ENCODE measurements at regions not wholly inside any gene's neighbourhood (a gene's known extent, or its start where the extent isn't known, plus 50 kb on each side); places are given as distances from the start of the nearest gene placed in this dataset.

DNA sequence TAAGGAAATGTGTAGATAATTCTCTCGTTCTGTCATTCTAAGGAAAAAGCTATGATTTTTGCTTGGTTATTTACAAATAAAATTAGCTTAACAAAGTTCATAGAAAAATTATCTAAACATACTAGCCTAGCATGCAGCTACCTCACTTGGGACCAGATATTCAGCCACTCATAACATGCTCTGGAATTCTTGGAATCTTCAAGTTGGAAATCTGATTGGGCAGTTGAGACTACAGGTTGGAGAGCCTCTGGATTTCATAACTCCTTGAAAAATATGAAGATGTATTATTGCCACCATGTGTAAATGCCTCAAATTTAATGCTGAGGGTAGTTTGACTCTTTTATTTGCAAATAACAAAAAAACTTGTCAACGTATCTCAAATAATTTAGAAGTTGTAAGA is 132.2 kb upstream of the GULP1 start:
- no peak overlapping the region for H3K27ac ChIP-seq (ENCODE audit: low read depth in 1 of 2, low read length in 2 of 2)
- Mint-ChIP-seq H3K27me3 (ENCODE audit: low read depth in 3 of 3) (peaks cover 0 to 2% (median 0%) of the 10 kb centered on the region in 3 donors), H3K4me1 (no peaks in the 10 kb centered on the region), H3K27ac (no peak overlapping the region), H3K4me3 (no peak overlapping the region), H3K9me3 (peaks cover 0 to 10% (median 3%) of the 10 kb centered on the region in 7 donors), H3K36me3 (no peaks in the 10 kb centered on the region)
- H3K36me3 ChIP-seq (replicated peaks in 1 of 2; ENCODE audit: control insufficient read depth in 1 of 2, insufficient read depth in 2 of 2, low read length in 2 of 2), result no peaks in the 10 kb centered on the region
- no CpG with 5 or more reads among the region's 2 CpGs for WGBS (ENCODE audit: insufficient coverage)
- no peak overlapping the region for H2AFZ ChIP-seq (ENCODE audit: insufficient read depth, low read depth, low read length, poor library complexity, severe bottlenecking)
- H3K4me1 ChIP-seq (ENCODE audit: control insufficient read depth in 1 of 2, insufficient read depth in 2 of 2, low read length in 2 of 2), result no peaks in the 10 kb centered on the region
- TF ChIP-seq, protein P1, sequence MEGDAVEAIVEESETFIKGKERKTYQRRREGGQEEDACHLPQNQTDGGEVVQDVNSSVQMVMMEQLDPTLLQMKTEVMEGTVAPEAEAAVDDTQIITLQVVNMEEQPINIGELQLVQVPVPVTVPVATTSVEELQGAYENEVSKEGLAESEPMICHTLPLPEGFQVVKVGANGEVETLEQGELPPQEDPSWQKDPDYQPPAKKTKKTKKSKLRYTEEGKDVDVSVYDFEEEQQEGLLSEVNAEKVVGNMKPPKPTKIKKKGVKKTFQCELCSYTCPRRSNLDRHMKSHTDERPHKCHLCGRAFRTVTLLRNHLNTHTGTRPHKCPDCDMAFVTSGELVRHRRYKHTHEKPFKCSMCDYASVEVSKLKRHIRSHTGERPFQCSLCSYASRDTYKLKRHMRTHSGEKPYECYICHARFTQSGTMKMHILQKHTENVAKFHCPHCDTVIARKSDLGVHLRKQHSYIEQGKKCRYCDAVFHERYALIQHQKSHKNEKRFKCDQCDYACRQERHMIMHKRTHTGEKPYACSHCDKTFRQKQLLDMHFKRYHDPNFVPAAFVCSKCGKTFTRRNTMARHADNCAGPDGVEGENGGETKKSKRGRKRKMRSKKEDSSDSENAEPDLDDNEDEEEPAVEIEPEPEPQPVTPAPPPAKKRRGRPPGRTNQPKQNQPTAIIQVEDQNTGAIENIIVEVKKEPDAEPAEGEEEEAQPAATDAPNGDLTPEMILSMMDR (IDR thresholded peaks at IDR 0.05), result no peak
- no peak overlapping the region for H3K4me3 ChIP-seq (replicated peaks in 1 of 3; ENCODE audit: low read depth in 2 of 3, low read length in 3 of 3)
- no peaks in the 10 kb centered on the region for H3K79me2 ChIP-seq (ENCODE audit: insufficient read depth, low read length)
- no peak overlapping the region for H3K9ac ChIP-seq (ENCODE audit: insufficient read depth, low read length, poor library complexity, severe bottlenecking)
- no peak for DNase-seq
- H3K9me3 ChIP-seq (replicated peaks in 1 of 2; ENCODE audit: control insufficient read depth in 1 of 2, insufficient read depth in 1 of 2, low read length in 2 of 2), result no peaks in the 10 kb centered on the region
- H4K20me1 ChIP-seq (ENCODE audit: insufficient read depth, low read length), result no peaks in the 10 kb centered on the region
- H3K27me3 ChIP-seq (ENCODE audit: control insufficient read depth in 2 of 2, insufficient read depth in 2 of 2, low read length in 2 of 2), result no peaks in the 10 kb centered on the region
- intact Hi-C loops (cut with micrococcal nuclease), result no loop called here
- no peak overlapping the region for H3K4me2 ChIP-seq (replicated peaks; ENCODE audit: extremely low read depth, low read length, poor library complexity, severe bottlenecking)

DNA sequence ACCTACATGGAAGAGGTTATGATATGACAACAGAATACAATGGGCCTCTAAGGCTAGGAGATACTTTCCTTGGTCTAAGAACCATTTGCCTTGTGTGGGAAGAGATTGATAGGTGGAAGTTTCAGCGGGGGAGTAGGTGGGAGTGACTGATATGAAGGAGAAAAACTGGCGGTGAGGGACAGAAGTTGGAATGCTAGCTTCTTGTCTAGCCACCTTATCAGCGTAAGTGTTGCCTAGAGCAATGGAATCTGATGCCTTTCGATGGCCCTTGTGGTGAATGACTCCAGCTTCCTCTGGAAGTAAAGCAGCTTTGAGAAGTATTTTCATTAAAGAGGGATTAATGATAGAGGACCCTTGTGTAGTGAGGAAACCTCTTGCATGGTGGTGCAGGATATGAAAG is 121.3 kb upstream of the GULP1 start:
- H4K20me1 ChIP-seq (ENCODE audit: insufficient read depth, low read length), result no peaks in the 10 kb centered on the region
- no peaks in the 10 kb centered on the region for H3K36me3 ChIP-seq (replicated peaks in 1 of 2; ENCODE audit: control insufficient read depth in 1 of 2, insufficient read depth in 2 of 2, low read length in 2 of 2)
- no peak for DNase-seq
- H3K4me1 Mint-ChIP-seq, result no peaks in the 10 kb centered on the region
- no peak overlapping the region for H3K27ac ChIP-seq (ENCODE audit: low read depth in 1 of 2, low read length in 2 of 2)
- TF ChIP-seq, protein P1 (IDR thresholded peaks at IDR 0.05), result no peak
- peaks cover 0 to 3% (median 0%) of the 10 kb centered on the region in 3 donors for H3K27me3 Mint-ChIP-seq (ENCODE audit: low read depth in 3 of 3)
- no peaks in the 10 kb centered on the region for H3K36me3 Mint-ChIP-seq
- intact Hi-C loops (cut with micrococcal nuclease), result no loop called here
- H3K4me3 ChIP-seq (replicated peaks in 1 of 3; ENCODE audit: low read depth in 2 of 3, low read length in 3 of 3), result no peak overlapping the region
- H3K79me2 ChIP-seq (ENCODE audit: insufficient read depth, low read length), result no peaks in the 10 kb centered on the region
- 95% methylated on average over 4 of the region's 4 CpGs for WGBS (ENCODE audit: insufficient coverage)
- no peaks in the 10 kb centered on the region for H3K4me1 ChIP-seq (ENCODE audit: control insufficient read depth in 1 of 2, insufficient read depth in 2 of 2, low read length in 2 of 2)
- H3K4me3 Mint-ChIP-seq, result no peak overlapping the region
- H3K27me3 ChIP-seq (ENCODE audit: control insufficient read depth in 2 of 2, insufficient read depth in 2 of 2, low read length in 2 of 2), result no peaks in the 10 kb centered on the region
- H2AFZ ChIP-seq (ENCODE audit: insufficient read depth, low read depth, low read length, poor library complexity, severe bottlenecking), result no peak overlapping the region
- H3K9me3 Mint-ChIP-seq, result peaks cover 17 to 47% (median 32%) of the 10 kb centered on the region in 7 donors
- H3K27ac Mint-ChIP-seq, result no peak overlapping the region
- H3K9ac ChIP-seq (ENCODE audit: insufficient read depth, low read length, poor library complexity, severe bottlenecking), result no peak overlapping the region
- H3K9me3 ChIP-seq (replicated peaks in 1 of 2; ENCODE audit: control insufficient read depth in 1 of 2, insufficient read depth in 1 of 2, low read length in 2 of 2), result peaks cover 3 to 27% of the 10 kb centered on the region in 2 donors
- no peak overlapping the region for H3K4me2 ChIP-seq (replicated peaks; ENCODE audit: extremely low read depth, low read length, poor library complexity, severe bottlenecking)

Data from CD14-positive monocyte (primary cell).